ENCODE measurements at regions not wholly inside any gene's neighbourhood (a gene's known extent, or its start where the extent isn't known, plus 50 kb on each side); places are given as distances from the start of the nearest gene placed in this dataset.

- TF ChIP-seq CTCF (IDR thresholded peaks at IDR 0.05; ENCODE audit: low read length) (no peak), EZH2 (IDR thresholded peaks at IDR 0.05; ENCODE audit: borderline replicate concordance, low read length) (no peak)
Observed at GRCh38 chrX:120759685-120760084, 116.0 kb downstream of the CT47B1 start.
